ENCODE measurements at regions not wholly inside any gene's neighbourhood (a gene's known extent, or its start where the extent isn't known, plus 50 kb on each side); places are given as distances from the start of the nearest gene placed in this dataset.
A peak's percentile ranks its signal among the peaks of the same experiment; 100 is the strongest.

DNA sequence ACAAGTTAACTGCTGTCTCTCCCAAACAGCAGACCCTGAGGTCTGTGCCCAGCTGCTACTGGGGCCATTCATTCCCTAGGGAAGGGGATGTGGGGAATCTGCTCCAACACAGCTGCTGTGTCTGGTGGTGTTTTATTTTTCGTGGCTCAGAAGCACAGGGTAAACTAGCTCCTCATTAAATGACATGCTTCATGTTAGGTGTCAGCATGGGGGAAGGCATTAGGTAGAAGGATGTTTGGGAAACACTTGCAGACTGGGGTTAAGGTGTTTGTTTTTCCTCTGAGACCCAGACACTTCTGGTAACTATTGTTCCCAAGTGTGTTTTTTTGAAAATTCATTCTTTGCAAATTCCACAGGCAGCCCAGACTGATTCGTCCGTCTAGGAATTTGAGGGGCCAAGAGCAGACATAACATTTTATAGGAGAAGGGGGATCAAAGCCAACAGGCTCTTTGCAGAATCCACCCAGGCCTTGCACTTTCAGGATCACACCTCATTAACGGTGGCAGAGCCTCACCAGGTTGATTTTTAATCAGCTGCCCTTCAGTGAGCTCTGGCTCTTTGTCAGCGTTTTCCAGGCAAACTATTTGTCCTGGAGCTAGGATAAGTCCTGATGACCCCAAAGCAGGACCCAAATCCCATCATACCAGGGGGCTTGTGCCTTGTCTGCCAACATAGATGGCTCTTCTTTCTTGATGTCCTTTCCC, 65.4 kb upstream of the ITGA11 start:
- intact Hi-C loops (cut with DNase I; ENCODE audit: low total_unique reads): no loop called here
- Histone ChIP-seq H3K27me3 (no peaks in the 10 kb centered on the region), H3K4me1 (peaks cover 8 to 11% of the 10 kb centered on the region in 2 donors), H3K36me3 (no peaks in the 10 kb centered on the region), H3K9me3 (no peaks in the 10 kb centered on the region), H3K27ac (peak overlapping the region; percentile 21 to 50), H3K4me3 (no peak overlapping the region)
- DNase-seq: no peak
- TF ChIP-seq POLR2A (IDR thresholded peaks at IDR 0.05): no peak
- TF ChIP-seq, protein P1, sequence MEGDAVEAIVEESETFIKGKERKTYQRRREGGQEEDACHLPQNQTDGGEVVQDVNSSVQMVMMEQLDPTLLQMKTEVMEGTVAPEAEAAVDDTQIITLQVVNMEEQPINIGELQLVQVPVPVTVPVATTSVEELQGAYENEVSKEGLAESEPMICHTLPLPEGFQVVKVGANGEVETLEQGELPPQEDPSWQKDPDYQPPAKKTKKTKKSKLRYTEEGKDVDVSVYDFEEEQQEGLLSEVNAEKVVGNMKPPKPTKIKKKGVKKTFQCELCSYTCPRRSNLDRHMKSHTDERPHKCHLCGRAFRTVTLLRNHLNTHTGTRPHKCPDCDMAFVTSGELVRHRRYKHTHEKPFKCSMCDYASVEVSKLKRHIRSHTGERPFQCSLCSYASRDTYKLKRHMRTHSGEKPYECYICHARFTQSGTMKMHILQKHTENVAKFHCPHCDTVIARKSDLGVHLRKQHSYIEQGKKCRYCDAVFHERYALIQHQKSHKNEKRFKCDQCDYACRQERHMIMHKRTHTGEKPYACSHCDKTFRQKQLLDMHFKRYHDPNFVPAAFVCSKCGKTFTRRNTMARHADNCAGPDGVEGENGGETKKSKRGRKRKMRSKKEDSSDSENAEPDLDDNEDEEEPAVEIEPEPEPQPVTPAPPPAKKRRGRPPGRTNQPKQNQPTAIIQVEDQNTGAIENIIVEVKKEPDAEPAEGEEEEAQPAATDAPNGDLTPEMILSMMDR (IDR thresholded peaks at IDR 0.05): no peak

DNA sequence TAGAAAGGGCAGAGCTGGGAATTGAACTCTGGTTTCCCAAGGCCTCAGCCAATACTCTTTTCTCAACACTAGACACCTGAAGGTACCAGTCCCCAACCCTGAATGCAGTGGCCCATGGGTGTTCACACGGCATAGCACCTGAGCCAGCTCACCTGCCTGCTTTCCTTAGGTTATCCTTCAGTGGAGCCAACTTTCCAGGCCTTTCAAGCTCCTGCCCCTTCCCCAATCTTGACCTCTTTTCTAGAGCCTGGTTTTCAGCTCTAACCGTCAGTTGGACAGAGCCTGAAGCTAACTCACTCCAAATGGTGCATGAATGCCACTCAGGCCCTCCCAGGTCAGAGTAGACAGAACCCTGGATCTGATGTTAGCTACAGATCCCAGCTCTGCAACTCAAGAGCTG, 66.1 kb upstream of the ITGA11 start:
- no peaks in the 10 kb centered on the region for H3K27me3 ChIP-seq
- H3K9me3 ChIP-seq: no peaks in the 10 kb centered on the region
- no peaks in the 10 kb centered on the region for H3K36me3 ChIP-seq
- peaks cover 8 to 11% of the 10 kb centered on the region in 2 donors for H3K4me1 ChIP-seq
- TF ChIP-seq, protein P1 (IDR thresholded peaks at IDR 0.05): no peak
- TF ChIP-seq POLR2A (IDR thresholded peaks at IDR 0.05): no peak
- H3K4me3 ChIP-seq: no peak overlapping the region
- intact Hi-C loops (cut with DNase I; ENCODE audit: low total_unique reads): no loop called here
- no peak for DNase-seq
- peak overlapping the region in 1 of 2 donors; percentile 50 for H3K27ac ChIP-seq

DNA sequence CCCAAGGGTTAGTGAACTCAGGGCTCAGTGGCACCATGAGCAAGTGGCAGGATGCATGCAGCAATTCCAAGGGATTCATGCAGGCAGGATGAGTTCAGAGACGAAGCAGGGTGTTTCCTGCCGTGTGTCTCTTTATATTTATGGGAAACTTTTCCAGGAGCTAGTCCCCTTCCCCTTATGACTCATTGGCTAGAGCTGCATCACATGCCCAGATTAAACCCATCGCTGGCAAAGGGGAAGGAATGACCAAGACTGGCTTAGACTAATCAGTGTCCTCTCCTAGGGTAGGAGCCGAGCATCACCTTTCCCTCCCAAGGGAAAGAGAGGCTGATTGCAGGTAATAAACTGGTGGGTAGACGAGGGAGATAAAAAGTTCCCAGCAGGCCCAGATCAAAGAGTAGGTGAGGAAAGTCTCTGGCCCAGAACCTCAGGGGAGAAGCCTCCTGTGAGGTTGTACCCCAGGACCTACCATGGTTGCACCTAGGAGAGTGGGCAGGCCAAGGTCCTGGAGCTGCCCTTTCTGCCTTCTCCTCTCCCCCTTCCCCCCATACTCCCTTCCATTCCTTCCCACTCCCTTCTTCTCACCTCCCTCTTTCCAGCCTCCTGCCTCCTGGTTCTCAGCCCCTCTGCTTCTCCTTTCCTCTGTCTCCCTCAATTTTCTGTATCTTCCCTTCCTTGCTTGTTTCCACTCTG, 67.8 kb upstream of the ITGA11 start:
- DNase-seq: no peak
- H3K27ac ChIP-seq: peak overlapping the region; percentile 62 to 79
- H3K36me3 ChIP-seq: no peaks in the 10 kb centered on the region
- no peak for TF ChIP-seq POLR2A (IDR thresholded peaks at IDR 0.05)
- TF ChIP-seq, protein P1 (IDR thresholded peaks at IDR 0.05): no peak
- H3K9me3 ChIP-seq: no peaks in the 10 kb centered on the region
- intact Hi-C loops (cut with DNase I; ENCODE audit: low total_unique reads): no loop called here
- H3K4me1 ChIP-seq: peaks cover 0 to 4% of the 10 kb centered on the region in 2 donors
- H3K27me3 ChIP-seq: no peaks in the 10 kb centered on the region
- H3K4me3 ChIP-seq: no peak overlapping the region

DNA sequence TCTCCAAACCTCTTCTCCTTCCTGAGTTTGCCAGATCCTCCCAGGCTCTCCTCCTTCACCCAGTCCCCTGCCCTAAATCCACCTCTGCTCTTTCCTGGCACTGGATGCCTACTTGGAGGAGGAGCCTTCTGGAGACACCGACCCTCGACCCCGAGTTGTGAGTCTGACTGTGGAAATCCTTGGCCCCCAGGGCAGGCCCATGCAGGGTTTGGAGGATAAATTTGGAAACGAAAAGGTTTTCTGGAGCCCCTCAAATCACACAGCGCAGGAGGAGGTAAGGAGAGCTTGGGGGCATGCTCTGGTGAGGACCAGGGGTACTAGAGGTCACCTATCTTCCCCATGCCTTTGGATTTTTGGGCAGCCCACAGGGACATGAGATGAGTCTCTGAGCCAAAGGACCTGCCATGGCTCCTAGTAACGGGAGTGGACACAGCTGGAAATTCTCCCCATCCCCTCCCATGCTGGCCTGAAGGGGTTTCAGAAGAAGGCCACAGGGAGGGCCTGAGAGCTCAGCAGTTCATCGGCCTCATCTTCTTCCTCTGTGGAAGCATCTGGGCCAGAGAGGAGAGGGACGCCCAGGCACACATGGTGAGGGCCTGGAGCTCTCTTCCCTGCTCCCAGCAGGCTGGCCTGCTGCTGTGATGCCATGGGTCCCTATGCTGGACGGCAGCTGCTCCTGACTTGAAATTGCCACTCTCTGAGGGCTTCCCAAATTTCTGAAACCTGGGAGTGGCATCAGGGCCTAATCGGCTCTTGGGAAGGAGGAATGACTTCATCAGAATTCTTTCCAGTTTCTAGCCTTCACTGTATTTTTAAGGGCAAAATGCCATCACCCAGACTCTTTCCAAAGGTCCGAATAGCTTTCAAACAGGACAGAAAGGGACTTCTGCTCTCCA, 68.6 kb upstream of the ITGA11 start:
- intact Hi-C loops (cut with DNase I; ENCODE audit: low total_unique reads): no loop called here
- peak overlapping the region; percentile 62 to 79 for H3K27ac ChIP-seq

More for the DNA sequence above, 68.6 kb upstream of the ITGA11 start:
- no peak overlapping the region for H3K4me3 ChIP-seq
- H3K9me3 ChIP-seq: no peaks in the 10 kb centered on the region
- H3K27me3 ChIP-seq: no peaks in the 10 kb centered on the region
- TF ChIP-seq POLR2A (IDR thresholded peaks at IDR 0.05): no peak
- TF ChIP-seq, protein P1 (IDR thresholded peaks at IDR 0.05): no peak
- peaks cover 0 to 4% of the 10 kb centered on the region in 2 donors for H3K4me1 ChIP-seq
- no peaks in the 10 kb centered on the region for H3K36me3 ChIP-seq
- DNase-seq: peak in 1 of 2 donors; percentile 15

All from uterus (tissue), 3 donors.